GM19035 (cell line): ENCODE measurements at regions not wholly inside any gene's neighbourhood (a gene's known extent, or its start where the extent isn't known, plus 50 kb on each side); places are given as distances from the start of the nearest gene placed in this dataset.
"Not testable (repeated sequence)": the region's sequence is repeated elsewhere in the genome, so short reads cannot be mapped to it uniquely, and the experiment has no call there.

Source experiments
- ATAC-seq: cut with Tn5 transposase; IDR thresholded peaks from one replicate; pipeline ENCODE4 v1.9.1; 2021; ENCODE audit not compliant: unreplicated experiment

- ATAC-seq, result not testable (repeated sequence)
Measured at GRCh38 chr12:9313479-9313878, 105.3 kb upstream of the PZP start.

GRCh38 chr12:9312406-9313392, 104.5 kb upstream of the PZP start:
- not testable (repeated sequence) for ATAC-seq

GRCh38 chr12:9311454-9311853, 103.3 kb upstream of the PZP start:
- ATAC-seq, result not testable (repeated sequence)

- not testable (repeated sequence) for ATAC-seq
Measured at GRCh38 chr12:9310645-9311044, 102.5 kb upstream of the PZP start.

- ATAC-seq, result not testable (repeated sequence)
Measured at GRCh38 chr12:9309749-9310148, 101.6 kb upstream of the PZP start.

- ATAC-seq, result peak; percentile 74
Measured at GRCh38 chr12:9308745-9309144, 100.5 kb upstream of the PZP start.

GRCh38 chr12:9308163-9308562, 100.0 kb upstream of the PZP start:
- ATAC-seq, result not testable (repeated sequence)

GRCh38 chr12:9307255-9307654, 99.1 kb upstream of the PZP start:
- ATAC-seq, result not testable (repeated sequence)

- not testable (repeated sequence) for ATAC-seq
Measured at GRCh38 chr12:9306004-9306403, 97.8 kb upstream of the PZP start.

GRCh38 chr12:9304540-9304939, 96.3 kb upstream of the PZP start:
- not testable (repeated sequence) for ATAC-seq

GRCh38 chr12:9295872-9296271, 87.7 kb upstream of the PZP start:
- ATAC-seq, result not testable (repeated sequence)

- ATAC-seq, result not testable (repeated sequence)
Measured at GRCh38 chr12:9294072-9294620, 86.0 kb upstream of the PZP start.

- not testable (repeated sequence) for ATAC-seq
Measured at GRCh38 chr12:9293391-9293790, 85.2 kb upstream of the PZP start.

GRCh38 chr12:9289984-9290383, 81.8 kb upstream of the PZP start:
- ATAC-seq, result not testable (repeated sequence)

- peak; percentile 13 for ATAC-seq
Measured at GRCh38 chr12:9284724-9285123, 76.5 kb upstream of the PZP start.

GRCh38 chr12:9284197-9284596, 76.0 kb upstream of the PZP start:
- ATAC-seq, result peak; percentile 49

GRCh38 chr12:9283346-9284095, 75.3 kb upstream of the PZP start:
- not testable (repeated sequence) for ATAC-seq

GRCh38 chr12:9276990-9277389, 68.8 kb upstream of the PZP start:
- ATAC-seq, result no peak

GRCh38 chr12:9273276-9273675, 65.1 kb upstream of the PZP start:
- ATAC-seq, result no peak

GRCh38 chr12:9271875-9272274, 63.7 kb upstream of the PZP start:
- no peak for ATAC-seq

- no peak for ATAC-seq
Measured at GRCh38 chr12:9264546-9264945, 56.4 kb upstream of the PZP start.
